ENCODE measurements at regions not wholly inside any gene's neighbourhood (a gene's known extent, or its start where the extent isn't known, plus 50 kb on each side); places are given as distances from the start of the nearest gene placed in this dataset.

DNA sequence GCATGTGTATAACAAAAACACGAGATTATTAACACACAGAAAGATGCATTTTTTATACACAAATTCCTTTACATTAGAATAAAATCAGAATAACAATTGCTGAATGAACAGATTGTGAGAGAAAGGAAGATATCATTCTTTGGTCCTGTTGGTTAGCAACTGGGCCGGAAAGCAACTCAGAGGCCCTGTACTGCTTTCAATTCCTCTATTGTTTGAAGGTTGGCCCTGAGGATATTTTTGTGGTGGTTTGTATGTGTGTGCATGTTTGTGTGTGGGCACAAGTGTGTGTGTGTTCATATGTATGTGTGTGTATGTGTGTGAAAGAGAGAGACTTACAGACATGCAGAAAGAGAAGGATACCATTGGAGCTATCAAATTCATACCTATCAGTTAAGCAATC, 356.8 kb upstream of the DMAC1 start:
- Mint-ChIP-seq H3K4me3 (no peak overlapping the region), H3K36me3 (no peaks in the 10 kb centered on the region), H3K9me3 (no peaks in the 10 kb centered on the region), H3K4me1 (no peaks in the 10 kb centered on the region), H3K27ac (no peak overlapping the region)
- no peak for ATAC-seq
- DNase-seq (ENCODE audit: low spot score in 2 of 2) = no peak

- DNase-seq (ENCODE audit: low spot score in 2 of 2) = no peak
Measured at GRCh38 chr9:8155706-8156105, 356.1 kb upstream of the DMAC1 start.

GRCh38 chr9:8143677-8144076, 344.1 kb upstream of the DMAC1 start:
- ATAC-seq = no peak
- Mint-ChIP-seq H3K4me3 (no peak overlapping the region), H3K9me3 (no peaks in the 10 kb centered on the region), H3K36me3 (no peaks in the 10 kb centered on the region), H3K27ac (no peak overlapping the region), H3K4me1 (no peaks in the 10 kb centered on the region)
- no peak for DNase-seq (ENCODE audit: low spot score in 2 of 2)

More at GRCh38 chr9:8155706-8156105, 356.1 kb upstream of the DMAC1 start:
- Mint-ChIP-seq H3K27ac (no peak overlapping the region), H3K4me1 (no peaks in the 10 kb centered on the region), H3K9me3 (peaks cover 2% of the 10 kb centered on the region), H3K36me3 (no peaks in the 10 kb centered on the region), H3K4me3 (no peak overlapping the region)
- ATAC-seq = no peak

GRCh38 chr9:8140557-8140956, 341.0 kb upstream of the DMAC1 start:
- no peaks in the 10 kb centered on the region for H3K36me3 Mint-ChIP-seq
- H3K27ac Mint-ChIP-seq = no peak overlapping the region
- H3K9me3 Mint-ChIP-seq = no peaks in the 10 kb centered on the region
- DNase-seq (ENCODE audit: low spot score in 2 of 2) (no peak), ATAC-seq (no peak)
- no peak overlapping the region for H3K4me3 Mint-ChIP-seq
- H3K4me1 Mint-ChIP-seq = no peaks in the 10 kb centered on the region

DNA sequence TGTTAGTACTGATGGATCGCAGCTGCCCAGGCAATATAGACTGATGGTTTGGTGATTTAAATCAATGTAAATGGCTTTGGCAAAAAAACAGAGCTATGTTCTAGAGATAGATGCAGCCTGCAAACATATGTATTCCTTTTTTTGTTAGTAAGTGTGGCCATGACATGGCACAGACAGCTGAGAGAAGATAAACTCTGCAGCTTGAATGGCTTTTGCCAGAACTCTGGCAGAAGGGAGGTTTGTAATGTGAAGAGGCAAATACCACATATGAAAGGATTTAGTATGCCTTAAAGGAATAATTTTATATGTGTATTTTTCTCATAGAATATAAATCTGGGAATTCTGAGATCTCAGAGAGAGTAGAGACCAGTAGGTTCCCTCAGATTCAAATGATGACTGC, 340.2 kb upstream of the DMAC1 start:
- Mint-ChIP-seq H3K4me3 (no peak overlapping the region), H3K36me3 (no peaks in the 10 kb centered on the region), H3K4me1 (no peaks in the 10 kb centered on the region), H3K9me3 (no peaks in the 10 kb centered on the region), H3K27ac (no peak overlapping the region)
- DNase-seq (ENCODE audit: low spot score in 2 of 2) (no peak), ATAC-seq (no peak)

- DNase-seq (ENCODE audit: low spot score in 2 of 2) = no peak
Measured at GRCh38 chr9:8136477-8136876, 336.9 kb upstream of the DMAC1 start.

GRCh38 chr9:8134635-8135034, 335.1 kb upstream of the DMAC1 start:
- H3K4me3 Mint-ChIP-seq = no peak overlapping the region
- no peaks in the 10 kb centered on the region for H3K36me3 Mint-ChIP-seq
- no peak for DNase-seq (ENCODE audit: low spot score in 2 of 2)
- ATAC-seq = no peak
- no peak overlapping the region for H3K27ac Mint-ChIP-seq
- H3K4me1 Mint-ChIP-seq = no peaks in the 10 kb centered on the region
- no peaks in the 10 kb centered on the region for H3K9me3 Mint-ChIP-seq

More at GRCh38 chr9:8136477-8136876, 336.9 kb upstream of the DMAC1 start:
- Mint-ChIP-seq H3K27ac (no peak overlapping the region), H3K36me3 (no peaks in the 10 kb centered on the region), H3K4me3 (no peak overlapping the region), H3K4me1 (no peaks in the 10 kb centered on the region), H3K9me3 (no peaks in the 10 kb centered on the region)
- no peak for ATAC-seq

DNA sequence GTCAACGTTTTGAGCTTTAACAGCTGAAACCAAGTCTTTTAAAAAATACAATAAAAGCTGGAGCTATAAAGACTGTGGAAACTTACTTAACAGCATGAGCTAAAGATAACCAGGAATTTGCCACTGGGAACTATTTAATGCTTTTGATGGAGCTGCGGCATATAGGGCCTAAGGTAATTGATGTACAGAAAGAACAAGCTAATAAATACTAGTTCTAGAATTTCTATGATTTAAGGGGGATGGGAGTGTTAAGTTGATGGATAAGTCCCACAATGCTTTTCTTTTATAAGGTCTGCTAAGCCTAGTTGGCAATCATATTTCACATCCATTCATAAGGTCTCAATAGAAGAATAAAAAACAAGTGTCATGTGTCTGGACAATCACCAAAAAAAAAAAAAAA, 334.0 kb upstream of the DMAC1 start:
- no peaks in the 10 kb centered on the region for H3K36me3 Mint-ChIP-seq
- DNase-seq (ENCODE audit: low spot score in 2 of 2) = no peak
- H3K9me3 Mint-ChIP-seq = no peaks in the 10 kb centered on the region
- no peak overlapping the region for H3K27ac Mint-ChIP-seq
- no peak overlapping the region for H3K4me3 Mint-ChIP-seq
- H3K4me1 Mint-ChIP-seq = no peaks in the 10 kb centered on the region
- ATAC-seq = no peak

GRCh38 chr9:8115570-8115969, 316.0 kb upstream of the DMAC1 start:
- Mint-ChIP-seq H3K36me3 (no peaks in the 10 kb centered on the region), H3K4me3 (no peak overlapping the region), H3K27ac (peak overlapping the region; percentile 1), H3K4me1 (peaks cover 18% of the 10 kb centered on the region), H3K9me3 (peaks cover 3% of the 10 kb centered on the region)
- ATAC-seq = peak; percentile 76
- peak in 1 of 2 donors; percentile 50 for DNase-seq (ENCODE audit: low spot score in 2 of 2)

DNA sequence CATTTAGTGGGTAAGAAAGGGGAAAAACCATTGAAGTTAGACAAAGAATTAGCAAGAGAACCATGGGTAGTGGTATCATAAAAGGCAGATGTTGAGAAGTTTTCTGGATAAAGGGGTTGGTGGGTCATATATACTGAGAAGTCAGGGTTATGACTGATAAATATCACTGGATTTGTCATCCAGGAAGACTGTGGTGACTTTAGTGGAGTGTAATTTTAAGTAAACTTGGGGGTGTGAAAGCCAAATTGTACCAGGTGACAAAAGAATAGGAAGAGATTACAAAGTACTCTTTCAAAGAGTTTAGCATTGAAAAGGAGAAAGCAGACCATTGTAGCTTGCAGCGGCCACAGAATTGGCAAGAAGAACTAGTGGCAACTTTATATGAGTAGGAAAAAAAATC, 315.2 kb upstream of the DMAC1 start:
- DNase-seq (ENCODE audit: low spot score in 2 of 2) = no peak
- H3K9me3 Mint-ChIP-seq = peaks cover 3% of the 10 kb centered on the region
- no peak overlapping the region for H3K4me3 Mint-ChIP-seq
- H3K27ac Mint-ChIP-seq = peak overlapping the region; percentile 1
- ATAC-seq = peak; percentile 86
- peaks cover 18% of the 10 kb centered on the region for H3K4me1 Mint-ChIP-seq
- no peaks in the 10 kb centered on the region for H3K36me3 Mint-ChIP-seq

GRCh38 chr9:8106362-8106761, 306.8 kb upstream of the DMAC1 start:
- DNase-seq (ENCODE audit: low spot score in 2 of 2) (no peak), ATAC-seq (no peak)
- Mint-ChIP-seq H3K9me3 (no peaks in the 10 kb centered on the region), H3K4me3 (no peak overlapping the region), H3K4me1 (no peaks in the 10 kb centered on the region), H3K36me3 (no peaks in the 10 kb centered on the region), H3K27ac (no peak overlapping the region)

- ATAC-seq (no peak), DNase-seq (ENCODE audit: low spot score in 2 of 2) (no peak)
- Mint-ChIP-seq H3K27ac (no peak overlapping the region), H3K9me3 (no peaks in the 10 kb centered on the region), H3K36me3 (no peaks in the 10 kb centered on the region), H3K4me3 (no peak overlapping the region), H3K4me1 (no peaks in the 10 kb centered on the region)
Measured at GRCh38 chr9:8101607-8102006, 302.0 kb upstream of the DMAC1 start.

DNA sequence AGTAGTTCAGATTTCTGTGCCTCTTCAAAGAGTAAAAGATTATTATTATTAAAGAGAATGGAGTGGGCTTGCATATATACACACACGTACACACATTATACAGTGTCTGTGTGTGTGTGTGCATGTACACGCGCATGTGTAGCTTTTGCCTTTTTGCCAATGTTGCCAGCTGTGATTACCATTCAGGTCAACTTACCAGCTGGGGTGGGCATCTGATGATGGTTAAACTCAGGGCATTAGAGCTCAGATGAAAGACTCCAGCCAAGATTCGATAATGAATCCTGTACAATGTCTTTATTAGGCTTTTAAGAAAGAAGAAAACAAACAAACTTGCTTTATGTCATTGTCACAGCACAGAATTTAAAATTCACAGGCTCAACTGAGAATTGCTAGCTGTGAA, 296.5 kb upstream of the DMAC1 start:
- Mint-ChIP-seq H3K9me3 (no peaks in the 10 kb centered on the region), H3K4me1 (peaks cover 2% of the 10 kb centered on the region), H3K36me3 (no peaks in the 10 kb centered on the region), H3K4me3 (no peak overlapping the region), H3K27ac (no peak overlapping the region)
- ATAC-seq = no peak
- no peak for DNase-seq (ENCODE audit: low spot score in 2 of 2)

- ATAC-seq = no peak
- no peak for DNase-seq (ENCODE audit: low spot score in 2 of 2)
- no peaks in the 10 kb centered on the region for H3K36me3 Mint-ChIP-seq
- H3K27ac Mint-ChIP-seq = no peak overlapping the region
- no peaks in the 10 kb centered on the region for H3K9me3 Mint-ChIP-seq
- no peak overlapping the region for H3K4me3 Mint-ChIP-seq
- H3K4me1 Mint-ChIP-seq = peaks cover 6% of the 10 kb centered on the region
Measured at GRCh38 chr9:8095672-8096086, 296.1 kb upstream of the DMAC1 start.

- ATAC-seq (no peak), DNase-seq (ENCODE audit: low spot score in 2 of 2) (no peak)
- Mint-ChIP-seq H3K36me3 (no peaks in the 10 kb centered on the region), H3K9me3 (no peaks in the 10 kb centered on the region), H3K4me3 (no peak overlapping the region), H3K4me1 (peaks cover 6% of the 10 kb centered on the region), H3K27ac (no peak overlapping the region)
Measured at GRCh38 chr9:8088477-8088876, 288.9 kb upstream of the DMAC1 start.

DNA sequence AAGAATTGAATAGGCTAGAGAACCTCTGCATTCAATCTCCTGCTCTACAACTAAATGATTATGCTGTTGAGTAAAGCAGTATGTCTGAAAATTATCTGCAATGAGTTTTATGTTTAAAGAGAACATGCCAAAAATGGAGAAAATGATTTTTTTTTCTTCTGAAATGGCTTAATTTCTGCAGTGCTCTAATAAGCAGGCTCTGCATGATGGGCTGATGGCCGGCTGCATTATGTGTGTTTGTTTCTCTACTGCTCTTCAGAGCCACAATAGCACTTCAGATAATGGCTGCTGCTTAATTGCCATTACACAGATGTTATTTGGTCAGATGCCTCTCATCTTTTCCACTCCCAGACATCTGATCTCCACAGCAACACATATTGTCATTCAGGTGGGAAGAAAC, 286.4 kb upstream of the DMAC1 start:
- H3K9me3 Mint-ChIP-seq = no peaks in the 10 kb centered on the region
- peaks cover 3% of the 10 kb centered on the region for H3K4me1 Mint-ChIP-seq
- no peaks in the 10 kb centered on the region for H3K36me3 Mint-ChIP-seq
- H3K4me3 Mint-ChIP-seq = no peak overlapping the region
- ATAC-seq (no peak), DNase-seq (ENCODE audit: low spot score in 2 of 2) (no peak)
- H3K27ac Mint-ChIP-seq = no peak overlapping the region

DNA sequence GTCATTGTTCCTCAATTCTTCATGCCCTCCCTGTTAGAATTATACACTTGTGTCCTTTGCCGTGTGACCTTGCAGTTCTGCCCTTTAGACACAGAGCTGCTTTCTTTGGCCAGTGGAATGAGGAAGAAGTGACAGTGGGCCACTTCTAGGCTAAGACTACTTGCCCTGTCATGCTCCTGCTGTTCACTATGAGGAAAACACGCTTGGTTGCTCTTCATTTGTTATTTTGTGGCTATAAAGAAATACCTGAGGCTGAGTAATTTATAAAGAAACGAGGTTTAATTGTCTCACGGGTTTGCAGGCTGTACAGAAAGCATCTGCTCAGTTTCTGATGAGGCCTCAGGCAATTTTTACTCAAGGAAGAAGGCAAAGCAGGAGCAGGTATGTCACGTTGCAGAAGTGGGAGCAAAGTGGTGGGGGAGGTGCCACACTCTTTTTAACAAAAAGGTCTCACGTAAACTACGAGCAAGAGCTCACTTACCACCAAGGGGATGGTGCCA, 279.1 kb upstream of the DMAC1 start:
- Mint-ChIP-seq H3K4me3 (no peak overlapping the region), H3K27ac (no peak overlapping the region), H3K36me3 (no peaks in the 10 kb centered on the region), H3K9me3 (no peaks in the 10 kb centered on the region), H3K4me1 (no peaks in the 10 kb centered on the region)
- ATAC-seq (no peak), DNase-seq (ENCODE audit: low spot score in 2 of 2) (no peak)
